HG02840 (cell line): ENCODE measurements at regions not wholly inside any gene's neighbourhood (a gene's known extent, or its start where the extent isn't known, plus 50 kb on each side); places are given as distances from the start of the nearest gene placed in this dataset.

Experiments used
- ATAC-seq: cut with Tn5 transposase; IDR thresholded peaks from one replicate; pipeline ENCODE4 v1.9.1; 2021; ENCODE audit warnings: mild to moderate bottlenecking, moderate library complexity, moderate number of reproducible peaks; ENCODE audit not compliant: unreplicated experiment, low FRiP score

- no peak for ATAC-seq
These were observed 99.8 kb upstream of the NR2F2 start for GRCh38 chr15:96230526-96231181.

- ATAC-seq = no peak
These were observed 98.2 kb upstream of the NR2F2 start for GRCh38 chr15:96232335-96232734.

- no peak for ATAC-seq
These were observed 96.2 kb upstream of the NR2F2 start for GRCh38 chr15:96234109-96234892.

DNA sequence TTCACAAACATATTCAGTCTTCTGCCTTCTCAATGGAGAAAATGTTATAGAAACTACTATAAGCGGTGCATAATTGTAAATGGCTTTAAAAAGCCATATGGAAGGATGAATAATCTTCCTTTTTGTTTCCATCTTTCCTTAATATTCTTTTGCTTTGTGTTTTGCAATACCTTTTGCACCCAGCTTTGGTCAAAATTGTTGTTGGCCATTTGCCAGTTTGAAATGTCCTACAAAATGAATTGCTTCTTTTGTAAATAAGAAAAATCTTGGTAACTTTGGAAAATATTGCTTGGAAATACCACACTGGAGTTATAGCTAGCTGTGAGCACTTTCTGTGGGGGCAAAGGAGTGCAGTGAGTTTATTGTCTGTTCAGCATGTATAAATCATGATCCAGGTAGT lies 93.5 kb upstream of the NR2F2 start:
- ATAC-seq = no peak

DNA sequence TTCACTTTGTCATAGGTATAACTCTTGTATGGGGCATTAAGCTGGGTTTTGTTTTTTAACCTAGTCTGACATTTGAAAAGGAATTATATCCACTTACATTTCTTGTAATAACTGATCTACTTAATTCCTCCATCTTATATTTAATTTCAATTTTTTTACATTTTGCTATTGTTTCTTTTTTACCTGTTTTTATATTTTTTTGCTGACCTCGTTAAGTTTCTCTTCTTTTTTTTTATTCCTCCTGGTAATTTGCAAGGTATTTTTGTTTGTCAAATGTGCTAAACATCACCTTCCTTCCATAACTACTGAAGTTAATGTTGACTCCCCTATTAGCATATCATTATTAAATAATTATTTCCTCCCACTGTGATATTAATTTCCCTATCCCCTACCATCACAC lies 87.7 kb upstream of the NR2F2 start:
- ATAC-seq = no peak

DNA sequence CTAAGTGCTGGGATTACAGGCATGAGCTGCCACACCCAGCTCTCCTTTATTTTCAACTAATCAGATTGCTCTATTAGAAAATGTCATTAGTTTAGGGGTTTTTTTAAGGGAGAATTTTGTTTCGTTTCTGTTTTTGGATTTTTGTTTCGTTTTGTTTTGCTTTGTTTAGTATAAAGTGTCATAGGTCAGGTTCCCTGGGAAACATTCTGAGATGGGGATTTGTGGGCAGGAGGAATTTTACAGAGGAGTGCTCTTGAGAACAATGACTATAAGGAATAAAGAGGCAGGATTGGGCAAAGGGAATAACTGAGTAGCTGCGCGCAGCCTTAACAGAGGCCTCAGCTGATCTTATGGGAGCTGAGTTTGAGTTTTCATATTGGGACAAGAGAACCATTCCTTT lies 86.8 kb upstream of the NR2F2 start:
- ATAC-seq = no peak

DNA sequence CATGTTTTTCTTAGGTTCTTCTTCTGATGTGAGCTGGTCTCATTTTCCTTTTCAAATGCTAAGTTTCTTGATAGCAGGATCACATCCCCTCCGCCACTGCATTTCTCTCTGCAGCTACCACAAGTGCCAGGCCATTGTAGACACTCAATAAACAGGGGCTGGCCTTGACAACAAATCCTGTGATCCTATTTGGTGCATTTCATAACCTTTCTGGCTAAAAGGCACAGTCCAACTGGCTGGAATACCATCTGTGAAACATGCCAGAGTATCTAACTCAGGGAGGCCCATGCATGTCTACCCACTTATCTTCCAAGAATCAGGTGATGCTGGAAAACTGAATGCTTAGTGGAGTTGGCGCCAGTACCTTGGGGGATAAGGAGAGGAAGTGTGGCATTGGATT lies 85.2 kb upstream of the NR2F2 start:
- no peak for ATAC-seq

DNA sequence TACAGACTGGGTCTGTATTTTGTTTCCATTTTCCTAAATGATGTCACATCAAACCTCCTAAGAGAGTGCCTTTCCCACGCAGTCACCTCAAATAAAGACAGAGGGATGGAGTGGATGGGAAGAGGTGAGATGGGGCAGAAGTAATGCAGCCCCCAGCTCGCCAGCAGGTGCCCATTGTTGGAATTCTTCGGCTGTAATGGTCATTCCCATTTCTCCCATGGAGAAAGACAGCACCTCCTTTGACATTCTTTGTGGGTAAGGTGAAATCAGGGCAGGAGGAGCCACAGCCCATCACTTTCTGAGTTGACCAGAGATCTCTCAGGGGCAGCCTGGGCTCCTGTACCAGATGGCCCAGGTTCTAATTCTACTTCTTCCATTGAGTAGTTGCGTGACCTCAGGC lies 84.4 kb upstream of the NR2F2 start:
- ATAC-seq = no peak

DNA sequence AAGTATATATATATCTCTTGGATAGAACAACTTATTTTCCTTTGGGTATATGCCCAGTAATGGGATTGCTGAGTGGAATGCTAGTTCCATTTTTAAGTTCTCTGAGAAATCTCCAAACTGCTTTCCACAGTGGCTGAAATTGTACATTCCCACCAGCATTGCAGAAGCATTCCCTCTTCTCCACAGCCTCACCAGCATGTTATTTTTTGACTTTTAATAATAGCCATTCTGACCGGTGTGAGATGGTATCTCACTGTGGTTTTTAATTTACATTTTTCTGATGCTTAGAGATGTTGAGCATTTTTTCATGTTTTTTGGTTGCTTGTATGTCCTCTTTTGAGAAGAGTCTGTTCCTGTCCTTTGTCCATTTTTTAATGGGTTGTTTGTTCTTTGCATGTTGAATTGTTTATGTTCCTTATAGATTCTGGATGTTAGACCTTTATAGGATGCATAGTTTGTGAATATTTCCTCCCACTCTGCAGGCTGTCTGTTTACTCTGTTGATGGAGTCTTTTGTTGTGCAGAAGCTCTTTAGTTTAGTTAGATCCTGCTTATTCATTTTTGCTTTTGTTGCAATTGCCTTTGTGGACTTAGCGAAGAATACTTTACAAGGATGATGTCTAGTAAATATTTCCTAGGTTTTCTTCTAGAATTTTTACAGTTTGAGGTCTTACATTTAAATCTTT lies 82.7 kb upstream of the NR2F2 start:
- ATAC-seq = no peak

DNA sequence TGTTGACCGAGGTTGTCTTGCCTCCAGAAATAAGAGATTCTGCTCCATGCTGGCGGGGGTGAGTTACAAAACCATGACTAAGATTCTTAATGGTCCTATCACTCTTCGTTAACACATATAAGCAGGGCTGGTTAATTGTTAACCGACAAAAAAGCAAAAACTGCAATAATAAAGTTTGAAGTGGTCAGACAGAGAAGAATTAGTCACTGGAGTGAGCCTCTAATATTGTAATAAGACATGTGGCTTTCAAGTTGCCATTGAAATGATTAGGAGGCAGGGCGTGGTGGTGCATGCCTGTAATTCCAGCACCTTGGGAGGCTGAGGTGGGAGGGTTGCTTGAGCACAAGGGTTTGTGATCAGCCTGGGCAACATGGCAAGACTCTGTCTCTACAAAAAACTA lies 78.4 kb upstream of the NR2F2 start:
- no peak for ATAC-seq

DNA sequence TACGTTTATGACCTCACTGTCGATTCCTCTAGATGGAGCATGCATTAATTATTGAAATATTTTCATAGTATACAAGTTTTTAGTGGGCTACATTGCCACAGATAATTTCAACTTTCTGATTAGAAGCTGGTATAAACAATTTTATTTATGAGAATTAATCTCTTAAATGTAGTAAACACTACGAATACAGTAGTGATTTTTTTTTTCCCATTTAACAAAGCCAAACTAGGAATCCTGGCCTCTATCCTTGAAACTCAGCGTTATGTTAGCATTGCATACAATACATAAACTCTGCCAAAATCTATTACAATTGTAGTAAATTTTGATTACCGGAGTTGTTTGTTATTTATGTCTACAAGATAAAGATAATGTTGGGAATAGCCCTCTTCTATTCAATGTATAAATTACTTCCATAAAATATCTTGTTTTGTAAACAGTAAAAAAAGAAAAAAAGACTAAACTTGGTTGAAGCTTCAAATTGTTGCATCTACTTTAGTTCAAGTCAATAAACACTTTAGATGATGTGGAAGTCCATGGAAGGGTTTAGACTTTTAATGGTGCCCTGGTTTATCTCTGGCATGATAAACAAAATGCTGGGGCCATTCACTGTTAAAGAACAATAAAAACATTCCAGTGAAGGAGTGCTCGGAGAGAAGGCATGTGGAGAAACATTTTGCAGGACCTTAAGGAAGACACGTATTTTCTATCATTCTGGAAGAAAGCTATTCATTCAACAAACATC lies 77.3 kb upstream of the NR2F2 start:
- ATAC-seq = no peak

- no peak for ATAC-seq
These were observed 76.3 kb upstream of the NR2F2 start for GRCh38 chr15:96254173-96254572.

GRCh38 chr15:96255599-96255998 lies 74.9 kb upstream of the NR2F2 start:
- no peak for ATAC-seq

- peak; percentile 61 for ATAC-seq
These were observed 68.9 kb upstream of the NR2F2 start for GRCh38 chr15:96261575-96262034.

GRCh38 chr15:96262097-96262496 lies 68.4 kb upstream of the NR2F2 start:
- no peak for ATAC-seq

- no peak for ATAC-seq
These were observed 67.7 kb upstream of the NR2F2 start for GRCh38 chr15:96262549-96263489.

- ATAC-seq = no peak
These were observed 66.1 kb upstream of the NR2F2 start for GRCh38 chr15:96264351-96264798.

- no peak for ATAC-seq
These were observed 65.5 kb upstream of the NR2F2 start for GRCh38 chr15:96264801-96265515.

DNA sequence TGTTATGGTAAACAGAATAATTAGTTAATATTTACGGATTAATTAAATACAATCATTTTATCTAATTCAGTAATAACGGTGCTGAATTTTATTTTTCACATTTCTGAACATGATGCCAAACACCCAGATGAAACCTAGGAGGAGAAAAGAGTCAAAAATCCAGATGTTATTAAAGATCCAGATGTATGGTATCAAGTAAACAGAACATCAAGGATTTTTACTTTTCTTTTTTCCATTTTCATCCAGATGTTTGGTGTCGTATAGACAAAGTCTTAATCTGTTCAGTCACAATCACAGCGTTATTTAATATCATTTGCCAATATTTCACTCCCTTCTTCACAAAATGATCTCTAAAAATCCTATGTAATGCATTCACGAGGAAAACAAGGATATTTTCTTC lies 64.0 kb upstream of the NR2F2 start:
- no peak for ATAC-seq
